H1 (cell line): ENCODE measurements at regions not wholly inside any gene's neighbourhood (a gene's known extent, or its start where the extent isn't known, plus 50 kb on each side); places are given as distances from the start of the nearest gene placed in this dataset.

ENCODE experiments used
- ASH2L ChIP-seq: fragments of 200-600, 300-600 bp; sonication (generic); IDR thresholded peaks from one replicate; pipeline ENCODE4 v1.7.1; 2017; ENCODE audit warnings: low read length
- GABPA ChIP-seq: IDR thresholded peaks from 2 replicates; pipeline ENCODE4 v1.6.1; 2011; ENCODE audit warnings: mild to moderate bottlenecking, low read length, moderate library complexity, borderline replicate concordance; ENCODE audit not compliant: insufficient read depth
- KDM4A ChIP-seq: IDR thresholded peaks from one replicate; pipeline ENCODE4 v1.7.1; 2012; ENCODE audit warnings: low read depth, mild to moderate bottlenecking, moderate library complexity, low read length, inconsistent platforms; ENCODE audit not compliant: severe bottlenecking
- PHF8 ChIP-seq: fragments of 200-600 bp; sonication (generic); conservative IDR thresholded peaks from 2 replicates; pipeline ENCODE4 v1.7.1; 2012; ENCODE audit warnings: low read depth, mild to moderate bottlenecking, inconsistent platforms, low read length, moderate library complexity
- POLR2A ChIP-seq, 2 experiments: IDR thresholded peaks; 1 replicate in 1 of 2; 2 replicates in 1 of 2; pipeline ENCODE4 v1.6.1; 2011; ENCODE audit warnings: low read depth in 2 of 2, low read length in 2 of 2, mild to moderate bottlenecking in 2 of 2; ENCODE audit errors: control extremely low read depth in 1 of 2
- TAF7 ChIP-seq: optimal IDR thresholded peaks from 2 replicates; pipeline ENCODE3; 2011; ENCODE audit warnings: low read depth, mild to moderate bottlenecking, inconsistent platforms, low read length, moderate library complexity, borderline replicate concordance
- TF ChIP-seq, protein P1 (sequence below): fragments of 300-600 bp; sonication (generic); IDR thresholded peaks from 2 replicates; pipeline ENCODE4 v1.7.1; 2012; ENCODE audit warnings: low read length, moderate library complexity, mild to moderate bottlenecking, inconsistent platforms; ENCODE audit not compliant: insufficient replicate concordance
- TF ChIP-seq, protein P2 (sequence below): IDR thresholded peaks from 2 replicates; pipeline ENCODE4 v1.6.1; 2011; ENCODE audit warnings: low read depth, mild to moderate bottlenecking, low read length; ENCODE audit not compliant: insufficient read depth

GRCh38 chr4:106582103-106582502, 213.5 kb upstream of the GIMD1 start (continued):
- TF ChIP-seq, protein P1, sequence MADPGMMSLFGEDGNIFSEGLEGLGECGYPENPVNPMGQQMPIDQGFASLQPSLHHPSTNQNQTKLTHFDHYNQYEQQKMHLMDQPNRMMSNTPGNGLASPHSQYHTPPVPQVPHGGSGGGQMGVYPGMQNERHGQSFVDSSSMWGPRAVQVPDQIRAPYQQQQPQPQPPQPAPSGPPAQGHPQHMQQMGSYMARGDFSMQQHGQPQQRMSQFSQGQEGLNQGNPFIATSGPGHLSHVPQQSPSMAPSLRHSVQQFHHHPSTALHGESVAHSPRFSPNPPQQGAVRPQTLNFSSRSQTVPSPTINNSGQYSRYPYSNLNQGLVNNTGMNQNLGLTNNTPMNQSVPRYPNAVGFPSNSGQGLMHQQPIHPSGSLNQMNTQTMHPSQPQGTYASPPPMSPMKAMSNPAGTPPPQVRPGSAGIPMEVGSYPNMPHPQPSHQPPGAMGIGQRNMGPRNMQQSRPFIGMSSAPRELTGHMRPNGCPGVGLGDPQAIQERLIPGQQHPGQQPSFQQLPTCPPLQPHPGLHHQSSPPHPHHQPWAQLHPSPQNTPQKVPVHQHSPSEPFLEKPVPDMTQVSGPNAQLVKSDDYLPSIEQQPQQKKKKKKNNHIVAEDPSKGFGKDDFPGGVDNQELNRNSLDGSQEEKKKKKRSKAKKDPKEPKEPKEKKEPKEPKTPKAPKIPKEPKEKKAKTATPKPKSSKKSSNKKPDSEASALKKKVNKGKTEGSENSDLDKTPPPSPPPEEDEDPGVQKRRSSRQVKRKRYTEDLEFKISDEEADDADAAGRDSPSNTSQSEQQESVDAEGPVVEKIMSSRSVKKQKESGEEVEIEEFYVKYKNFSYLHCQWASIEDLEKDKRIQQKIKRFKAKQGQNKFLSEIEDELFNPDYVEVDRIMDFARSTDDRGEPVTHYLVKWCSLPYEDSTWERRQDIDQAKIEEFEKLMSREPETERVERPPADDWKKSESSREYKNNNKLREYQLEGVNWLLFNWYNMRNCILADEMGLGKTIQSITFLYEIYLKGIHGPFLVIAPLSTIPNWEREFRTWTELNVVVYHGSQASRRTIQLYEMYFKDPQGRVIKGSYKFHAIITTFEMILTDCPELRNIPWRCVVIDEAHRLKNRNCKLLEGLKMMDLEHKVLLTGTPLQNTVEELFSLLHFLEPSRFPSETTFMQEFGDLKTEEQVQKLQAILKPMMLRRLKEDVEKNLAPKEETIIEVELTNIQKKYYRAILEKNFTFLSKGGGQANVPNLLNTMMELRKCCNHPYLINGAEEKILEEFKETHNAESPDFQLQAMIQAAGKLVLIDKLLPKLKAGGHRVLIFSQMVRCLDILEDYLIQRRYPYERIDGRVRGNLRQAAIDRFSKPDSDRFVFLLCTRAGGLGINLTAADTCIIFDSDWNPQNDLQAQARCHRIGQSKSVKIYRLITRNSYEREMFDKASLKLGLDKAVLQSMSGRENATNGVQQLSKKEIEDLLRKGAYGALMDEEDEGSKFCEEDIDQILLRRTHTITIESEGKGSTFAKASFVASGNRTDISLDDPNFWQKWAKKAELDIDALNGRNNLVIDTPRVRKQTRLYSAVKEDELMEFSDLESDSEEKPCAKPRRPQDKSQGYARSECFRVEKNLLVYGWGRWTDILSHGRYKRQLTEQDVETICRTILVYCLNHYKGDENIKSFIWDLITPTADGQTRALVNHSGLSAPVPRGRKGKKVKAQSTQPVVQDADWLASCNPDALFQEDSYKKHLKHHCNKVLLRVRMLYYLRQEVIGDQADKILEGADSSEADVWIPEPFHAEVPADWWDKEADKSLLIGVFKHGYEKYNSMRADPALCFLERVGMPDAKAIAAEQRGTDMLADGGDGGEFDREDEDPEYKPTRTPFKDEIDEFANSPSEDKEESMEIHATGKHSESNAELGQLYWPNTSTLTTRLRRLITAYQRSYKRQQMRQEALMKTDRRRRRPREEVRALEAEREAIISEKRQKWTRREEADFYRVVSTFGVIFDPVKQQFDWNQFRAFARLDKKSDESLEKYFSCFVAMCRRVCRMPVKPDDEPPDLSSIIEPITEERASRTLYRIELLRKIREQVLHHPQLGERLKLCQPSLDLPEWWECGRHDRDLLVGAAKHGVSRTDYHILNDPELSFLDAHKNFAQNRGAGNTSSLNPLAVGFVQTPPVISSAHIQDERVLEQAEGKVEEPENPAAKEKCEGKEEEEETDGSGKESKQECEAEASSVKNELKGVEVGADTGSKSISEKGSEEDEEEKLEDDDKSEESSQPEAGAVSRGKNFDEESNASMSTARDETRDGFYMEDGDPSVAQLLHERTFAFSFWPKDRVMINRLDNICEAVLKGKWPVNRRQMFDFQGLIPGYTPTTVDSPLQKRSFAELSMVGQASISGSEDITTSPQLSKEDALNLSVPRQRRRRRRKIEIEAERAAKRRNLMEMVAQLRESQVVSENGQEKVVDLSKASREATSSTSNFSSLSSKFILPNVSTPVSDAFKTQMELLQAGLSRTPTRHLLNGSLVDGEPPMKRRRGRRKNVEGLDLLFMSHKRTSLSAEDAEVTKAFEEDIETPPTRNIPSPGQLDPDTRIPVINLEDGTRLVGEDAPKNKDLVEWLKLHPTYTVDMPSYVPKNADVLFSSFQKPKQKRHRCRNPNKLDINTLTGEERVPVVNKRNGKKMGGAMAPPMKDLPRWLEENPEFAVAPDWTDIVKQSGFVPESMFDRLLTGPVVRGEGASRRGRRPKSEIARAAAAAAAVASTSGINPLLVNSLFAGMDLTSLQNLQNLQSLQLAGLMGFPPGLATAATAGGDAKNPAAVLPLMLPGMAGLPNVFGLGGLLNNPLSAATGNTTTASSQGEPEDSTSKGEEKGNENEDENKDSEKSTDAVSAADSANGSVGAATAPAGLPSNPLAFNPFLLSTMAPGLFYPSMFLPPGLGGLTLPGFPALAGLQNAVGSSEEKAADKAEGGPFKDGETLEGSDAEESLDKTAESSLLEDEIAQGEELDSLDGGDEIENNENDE = no peak
- TF ChIP-seq GABPA (no peak), TAF7 (no peak), KDM4A (no peak), PHF8 (no peak), POLR2A (IDR thresholded peaks at IDR 0.05; ENCODE audit: control extremely low read depth in 1 of 2, low read depth in 2 of 2, low read length in 2 of 2) (no peak), ASH2L (no peak)
- TF ChIP-seq, protein P2, sequence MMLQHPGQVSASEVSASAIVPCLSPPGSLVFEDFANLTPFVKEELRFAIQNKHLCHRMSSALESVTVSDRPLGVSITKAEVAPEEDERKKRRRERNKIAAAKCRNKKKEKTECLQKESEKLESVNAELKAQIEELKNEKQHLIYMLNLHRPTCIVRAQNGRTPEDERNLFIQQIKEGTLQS = no peak
